MM.1S (cell line): ENCODE measurements at regions not wholly inside any gene's neighbourhood (a gene's known extent, or its start where the extent isn't known, plus 50 kb on each side); places are given as distances from the start of the nearest gene placed in this dataset.

ENCODE experiments used
- CTCF ChIP-seq: fragments of 300-600 bp; sonication (generic); IDR thresholded peaks from 2 replicates; pipeline ENCODE4 v1.5.1; 2016; ENCODE audit warnings: antibody characterized with exemption, low read length, mixed read lengths
- EZH2 ChIP-seq: fragments of 300-600 bp; sonication (generic); optimal IDR thresholded peaks from 2 replicates; pipeline ENCODE3; 2017; ENCODE audit warnings: low read depth, mild to moderate bottlenecking, antibody characterized with exemption, low read length, mixed read lengths
- EZH2phosphoT487 ChIP-seq: fragments of 300-600 bp; sonication (generic); IDR thresholded peaks from 2 replicates; pipeline ENCODE4 v1.6.1; 2018; ENCODE audit warnings: antibody characterized with exemption, low read length

- TF ChIP-seq CTCF (no peak), EZH2phosphoT487 (no peak), EZH2 (no peak)
These were observed 97.6 kb upstream of the DEFB112 start for GRCh38 chr6:50147371-50147770.
